ENCODE measurements at regions not wholly inside any gene's neighbourhood (a gene's known extent, or its start where the extent isn't known, plus 50 kb on each side); places are given as distances from the start of the nearest gene placed in this dataset.
"Not testable (repeated sequence)": the region's sequence is repeated elsewhere in the genome, so short reads cannot be mapped to it uniquely, and the experiment has no call there.

- peak; percentile 76 for DNase-seq
These were observed 145.0 kb downstream of the CCDC74A start for GRCh38 chr2:131672471-131673399.

- DNase-seq, result peak; percentile 74
These were observed 145.9 kb downstream of the CCDC74A start for GRCh38 chr2:131673400-131674173.

- DNase-seq, result no peak
These were observed 146.5 kb downstream of the CCDC74A start for GRCh38 chr2:131674174-131674507.

- not testable (repeated sequence) for DNase-seq
These were observed 154.0 kb downstream of the CCDC74A start for GRCh38 chr2:131681611-131682121.

GRCh38 chr2:131682122-131682944 lies 154.6 kb downstream of the CCDC74A start:
- DNase-seq, result peak; percentile 90

GRCh38 chr2:131682945-131683330 lies 155.2 kb downstream of the CCDC74A start:
- DNase-seq, result not testable (repeated sequence)

GRCh38 chr2:131684631-131685316 lies 157.1 kb downstream of the CCDC74A start:
- DNase-seq, result not testable (repeated sequence)

GRCh38 chr2:131686164-131686893 lies 158.6 kb downstream of the CCDC74A start:
- not testable (repeated sequence) for DNase-seq

- not testable (repeated sequence) for DNase-seq
These were observed 159.2 kb downstream of the CCDC74A start for GRCh38 chr2:131686894-131687238.

- not testable (repeated sequence) for DNase-seq
These were observed 161.4 kb downstream of the CCDC74A start for GRCh38 chr2:131689066-131689465.

- DNase-seq, result not testable (repeated sequence)
These were observed 183.6 kb downstream of the CCDC74A start for GRCh38 chr2:131711268-131711667.

GRCh38 chr2:131717907-131718306 lies 190.2 kb downstream of the CCDC74A start:
- DNase-seq, result not testable (repeated sequence)

- not testable (repeated sequence) for DNase-seq
These were observed 193.5 kb downstream of the CCDC74A start for GRCh38 chr2:131721163-131721562.

- not testable (repeated sequence) for DNase-seq
These were observed 194.6 kb downstream of the CCDC74A start for GRCh38 chr2:131722256-131722655.

GRCh38 chr2:131724019-131724418 lies 196.3 kb downstream of the CCDC74A start:
- no peak for DNase-seq

- not testable (repeated sequence) for DNase-seq
These were observed 200.8 kb downstream of the CCDC74A start for GRCh38 chr2:131728451-131728850.

- DNase-seq, result not testable (repeated sequence)
These were observed 205.8 kb downstream of the CCDC74A start for GRCh38 chr2:131733530-131733929.

GRCh38 chr2:131736406-131736805 lies 208.7 kb downstream of the CCDC74A start:
- not testable (repeated sequence) for DNase-seq

- DNase-seq, result not testable (repeated sequence)
These were observed 210.8 kb downstream of the CCDC74A start for GRCh38 chr2:131738533-131738932.

GRCh38 chr2:131738996-131739434 lies 211.3 kb downstream of the CCDC74A start:
- DNase-seq, result not testable (repeated sequence)
